H1 (cell line): ENCODE measurements at regions not wholly inside any gene's neighbourhood (a gene's known extent, or its start where the extent isn't known, plus 50 kb on each side); places are given as distances from the start of the nearest gene placed in this dataset.

Experiments
- CTCF ChIA-PET: fragments of 300-600 bp; sonication (Branson Sonifier 250); formaldehyde crosslinking; loops from one replicate; lab custom pipeline; 2021; ENCODE audit not compliant: partially characterized antibody; lab: Charles Lee
- POLR2A ChIA-PET: fragments of 300-600 bp; sonication (Branson Sonifier 250); formaldehyde crosslinking; loops from one replicate; lab custom pipeline; 2021; ENCODE audit warnings: inconsistent platforms; ENCODE audit not compliant: partially characterized antibody; lab: Charles Lee
- DNase-seq, 2 experiments: peaks; one replicate each; pipeline versions ENCODE4 v3.0.0 to v3.0.0-alpha.2; 2010 to 2022; ENCODE audit warnings: low spot score in 2 of 2, low read depth in 1 of 2, mixed read lengths in 1 of 2
- FAIRE-seq: peaks from 2 replicates; lab custom pipeline; 2011; peaks lifted over from hg19 to GRCh38; lab: Jason Lieb, UNC
- H2AFZ ChIP-seq: 2 replicates; pipeline ENCODE4 v1.8.1; 2012; ENCODE audit warnings: low read length, inconsistent platforms
- H2AK5ac ChIP-seq: 2 replicates; pipeline ENCODE4 v1.6.1; 2013; ENCODE audit warnings: low read depth, low read length
- H2BK120ac ChIP-seq: replicated peaks from 2 replicates; pipeline ENCODE3; 2013; ENCODE audit warnings: low read depth, low read length, inconsistent platforms
- H2BK12ac ChIP-seq: 2 replicates; pipeline ENCODE4 v1.6.1; 2013; ENCODE audit warnings: low read depth, low read length
- H2BK15ac ChIP-seq: 2 replicates; pipeline ENCODE4 v1.6.1; 2013; ENCODE audit warnings: low read length
- H2BK20ac ChIP-seq: 2 replicates; pipeline ENCODE4 v1.6.1; 2013; ENCODE audit warnings: low read length
- H2BK5ac ChIP-seq: 2 replicates; pipeline ENCODE4 v1.6.1; 2013; ENCODE audit warnings: low read depth, low read length
- H3K14ac ChIP-seq: 2 replicates; pipeline ENCODE4 v1.6.1; 2013; ENCODE audit warnings: inconsistent platforms; ENCODE audit not compliant: insufficient read length
- H3K18ac ChIP-seq: 2 replicates; pipeline ENCODE4 v1.6.1; 2013; ENCODE audit warnings: low read length; ENCODE audit errors: extremely low read depth
- H3K23ac ChIP-seq: 2 replicates; pipeline ENCODE4 v1.6.1; 2013; ENCODE audit warnings: inconsistent platforms; ENCODE audit not compliant: insufficient read length
- H3K23me2 ChIP-seq: 2 replicates; pipeline ENCODE4 v1.6.1; 2013; ENCODE audit warnings: low read depth, low read length
- H3K27ac ChIP-seq: 2 replicates; pipeline ENCODE4 v1.6.1; 2011; ENCODE audit warnings: low read depth, low read length, inconsistent platforms
- H3K27me3 ChIP-seq, 4 experiments: replicated peaks in 1 of 4; 1 replicate in 1 of 4; 2 replicates in 3 of 4; pipeline versions ENCODE4 v1.6.1 to v1.8.1; 2011 to 2013; ENCODE audit warnings: low read length in 3 of 4, mild to moderate bottlenecking in 3 of 4, inconsistent platforms in 2 of 4, mixed read lengths in 2 of 4, moderate library complexity in 1 of 4; ENCODE audit not compliant: control insufficient read depth in 3 of 4, insufficient read depth in 3 of 4; ENCODE audit errors: extremely low read depth in 1 of 4
- H3K36me3 ChIP-seq, 4 experiments: 2 replicates each; pipeline versions ENCODE4 v1.6.1 to v1.8.1; 2011 to 2013; ENCODE audit warnings: mild to moderate bottlenecking in 4 of 4, low read length in 3 of 4, moderate library complexity in 2 of 4, control low read depth in 1 of 4, inconsistent platforms in 1 of 4; ENCODE audit not compliant: insufficient read depth in 4 of 4, control insufficient read depth in 2 of 4
- H3K4ac ChIP-seq: replicated peaks from 2 replicates; pipeline ENCODE3; 2013; ENCODE audit warnings: low read length, low read depth, mixed read lengths, inconsistent platforms; ENCODE audit not compliant: insufficient read length
- H3K4me1 ChIP-seq, 4 experiments: replicated peaks in 1 of 4; 1 replicate in 1 of 4; 2 replicates in 3 of 4; pipeline versions ENCODE4 v1.6.1 to v1.8.1; 2011 to 2013; ENCODE audit warnings: low read length in 3 of 4, inconsistent platforms in 2 of 4, mixed read lengths in 1 of 4; ENCODE audit not compliant: insufficient read depth in 4 of 4, control insufficient read depth in 3 of 4
- H3K4me2 ChIP-seq, 2 experiments: 2 replicates each; pipeline versions ENCODE4 v1.6.1 to v1.8.1; 2011 to 2013; ENCODE audit warnings: low read depth in 2 of 2, low read length in 2 of 2, control low read depth in 1 of 2, inconsistent platforms in 1 of 2, mild to moderate bottlenecking in 1 of 2; ENCODE audit not compliant: insufficient read depth in 1 of 2
- H3K4me3 ChIP-seq, 4 experiments: fragments of 200-600, 300-600 bp in 1 of 4; sonication (generic), shearing (Covaris generic), sonication (Bioruptor Twin) in 1 of 4; 2 replicates each; pipeline versions ENCODE4 v1.5.1 to v1.8.1; 2011 to 2016; ENCODE audit warnings: low read length in 4 of 4, low read depth in 3 of 4, control low read depth in 2 of 4, inconsistent platforms in 2 of 4, mild to moderate bottlenecking in 2 of 4, mixed read lengths in 1 of 4, moderate library complexity in 1 of 4; ENCODE audit not compliant: insufficient read depth in 2 of 4; ENCODE audit errors: extremely low read depth in 1 of 4
- H3K56ac ChIP-seq: replicated peaks from 2 replicates; pipeline ENCODE3; 2013; ENCODE audit warnings: low read depth, mild to moderate bottlenecking, mixed read lengths, low read length, inconsistent platforms; ENCODE audit not compliant: insufficient read length
- H3K79me1 ChIP-seq: 2 replicates; pipeline ENCODE4 v1.6.1; 2013; ENCODE audit warnings: low read depth, low read length, control low read depth
- H3K79me2 ChIP-seq, 2 experiments: 2 replicates each; pipeline versions ENCODE4 v1.6.1 to v1.8.1; 2012 to 2013; ENCODE audit warnings: low read length in 2 of 2, mild to moderate bottlenecking in 2 of 2, inconsistent platforms in 1 of 2; ENCODE audit not compliant: insufficient read depth in 2 of 2, control insufficient read depth in 1 of 2
- H3K9ac ChIP-seq, 4 experiments: replicated peaks in 1 of 4; 1 replicate in 1 of 4; 2 replicates in 3 of 4; pipeline versions ENCODE4 v1.6.1 to v1.8.1; 2011 to 2013; ENCODE audit warnings: low read depth in 3 of 4, low read length in 3 of 4, control low read depth in 2 of 4, mild to moderate bottlenecking in 2 of 4, moderate library complexity in 2 of 4, inconsistent platforms in 1 of 4; ENCODE audit errors: extremely low read depth in 1 of 4
- H3K9me3 ChIP-seq, 2 experiments: 2 replicates each; pipeline versions ENCODE4 v1.6.1 to v1.8.1; 2012 to 2013; ENCODE audit warnings: mild to moderate bottlenecking in 2 of 2, moderate library complexity in 2 of 2, control low read depth in 1 of 2, inconsistent platforms in 1 of 2, low read depth in 1 of 2, low read length in 1 of 2, mixed read lengths in 1 of 2; ENCODE audit not compliant: insufficient read depth in 2 of 2
- H4K20me1 ChIP-seq, 2 experiments: replicated peaks in 1 of 2; 2 replicates each; pipeline versions ENCODE3 to v1.8.1; 2011 to 2013; ENCODE audit warnings: inconsistent platforms in 2 of 2, low read length in 2 of 2, mild to moderate bottlenecking in 1 of 2; ENCODE audit not compliant: insufficient read depth in 2 of 2, control insufficient read depth in 1 of 2
- H4K5ac ChIP-seq: 2 replicates; pipeline ENCODE4 v1.6.1; 2013; ENCODE audit warnings: low read length, low read depth, mixed read lengths, inconsistent platforms; ENCODE audit not compliant: insufficient read length
- H4K8ac ChIP-seq: 2 replicates; pipeline ENCODE4 v1.8.0; 2013; ENCODE audit warnings: mild to moderate bottlenecking, moderate library complexity, low read length, inconsistent platforms; ENCODE audit not compliant: insufficient read depth; ENCODE audit errors: extremely low read depth
- H4K91ac ChIP-seq: replicated peaks from 2 replicates; pipeline ENCODE3; 2013; ENCODE audit warnings: low read length, mixed read lengths, inconsistent platforms; ENCODE audit not compliant: insufficient read length
- CHD1 ChIP-seq: IDR thresholded peaks from 2 replicates; pipeline ENCODE4 v1.6.1; 2012; ENCODE audit warnings: low read depth, low read length, improper control_type of control experiment
- JUN ChIP-seq: IDR thresholded peaks from 2 replicates; pipeline ENCODE4 v1.6.1; 2011; ENCODE audit warnings: low read depth, mild to moderate bottlenecking, improper control_type of control experiment, low read length
- NRF1 ChIP-seq: IDR thresholded peaks from 2 replicates; pipeline ENCODE4 v1.6.1; 2011; ENCODE audit warnings: mild to moderate bottlenecking, low read depth, low read length, improper control_type of control experiment
- RAD21 ChIP-seq, 2 experiments: IDR thresholded peaks in 1 of 2; conservative IDR thresholded peaks in 1 of 2; 2 replicates each; pipeline ENCODE4 v1.6.1; 2011; ENCODE audit warnings: low read depth in 2 of 2, low read length in 2 of 2, improper control_type of control experiment in 1 of 2, inconsistent platforms in 1 of 2, mild to moderate bottlenecking in 1 of 2, moderate library complexity in 1 of 2
- WGBS, 2 experiments: shearing (Covaris generic) in 1 of 2; methylation state at CpG; one replicate each; pipeline versions ENCODE4 v1.1.6 to v1.1.7; 2013 to 2015; ENCODE audit warnings: low lambda C conversion rate in 2 of 2, mixed read lengths in 2 of 2, inconsistent platforms in 1 of 2, low coverage in 1 of 2, missing lambda C conversion rate in 1 of 2; ENCODE audit not compliant: insufficient replicate concordance in 2 of 2, insufficient coverage in 1 of 2, insufficient read length in 1 of 2; ENCODE audit errors: extremely low coverage in 1 of 2, missing lambda C conversion rate in 1 of 2; 5-methylcytosine and 5-hydroxymethylcytosine counted together
- TF ChIP-seq, protein P1 (sequence below): IDR thresholded peaks from 2 replicates; pipeline ENCODE4 v1.6.1; 2011; ENCODE audit warnings: low read depth, mild to moderate bottlenecking, low read length; ENCODE audit not compliant: insufficient read depth

DNA sequence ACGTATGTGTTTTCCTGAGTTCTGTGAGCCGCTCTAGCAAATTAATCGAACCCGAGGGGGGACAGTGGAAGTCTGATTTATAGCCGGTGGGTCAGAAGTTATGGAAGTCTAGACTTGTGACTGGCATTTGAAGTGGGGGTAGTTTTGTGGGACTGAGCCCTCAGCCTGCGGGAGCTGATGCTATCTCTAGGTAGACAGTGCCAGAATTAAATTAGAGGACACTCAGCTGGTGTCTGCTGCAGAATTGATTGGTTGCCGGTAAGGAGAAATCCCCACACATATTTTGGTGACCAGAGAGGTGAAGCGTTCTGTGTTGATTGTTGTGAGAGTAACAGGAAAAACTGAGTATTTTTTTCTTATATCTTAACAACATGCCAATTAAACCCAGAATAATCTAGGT, 143.8 kb upstream of the ADCY1 start:
- H3K36me3 ChIP-seq, result no peaks in the 10 kb centered on the region
- H3K79me1 ChIP-seq, result no peaks in the 10 kb centered on the region
- no peak overlapping the region for H2BK15ac ChIP-seq
- H4K91ac ChIP-seq, result no peak overlapping the region
- no peak overlapping the region for H3K23ac ChIP-seq
- WGBS, 2 experiments, result 91% methylated on average over 8 of the region's 8 CpGs; no CpG with 5 or more reads in 1 of the 2 experiments
- POLR2A ChIA-PET, result no interaction called here
- H3K9me3 ChIP-seq, result no peaks in the 10 kb centered on the region
- no peak overlapping the region for H3K14ac ChIP-seq
- no peak overlapping the region for H3K4me2 ChIP-seq
- H3K23me2 ChIP-seq, result no peaks in the 10 kb centered on the region; the same call in 1 of the 2 replicates
- H3K4me3 ChIP-seq, result no peak overlapping the region
- H4K20me1 ChIP-seq, result no peaks in the 10 kb centered on the region
- no peak overlapping the region for H4K5ac ChIP-seq
- H3K27me3 ChIP-seq, result no peaks in the 10 kb centered on the region
- CTCF ChIA-PET, result no interaction called here
- H3K56ac ChIP-seq, result no peak overlapping the region
- peaks cover 0 to 4% (median 0%) of the 10 kb centered on the region in 4 experiments; a peak in 1 of 7 replicates for H3K4me1 ChIP-seq
- H2BK12ac ChIP-seq, result no peak overlapping the region
- no peak overlapping the region for H3K9ac ChIP-seq
- no peak overlapping the region for H2AFZ ChIP-seq
- no peak overlapping the region for H4K8ac ChIP-seq
- H2BK120ac ChIP-seq, result no peak overlapping the region
- FAIRE-seq (no peak), DNase-seq (no peak)
- H2AK5ac ChIP-seq, result no peak overlapping the region
- no peak overlapping the region for H2BK20ac ChIP-seq
- no peaks in the 10 kb centered on the region for H3K79me2 ChIP-seq
- H2BK5ac ChIP-seq, result no peak overlapping the region
- H3K4ac ChIP-seq, result no peak overlapping the region
- H3K18ac ChIP-seq, result no peak overlapping the region
- no peak overlapping the region for H3K27ac ChIP-seq
- no peak for TF ChIP-seq RAD21 (IDR thresholded peaks at IDR 0.05 in 1 of 2, conservative IDR thresholded peaks at IDR 0.05 in 1 of 2; ENCODE audit: low read depth in 2 of 2, low read length in 2 of 2)
- TF ChIP-seq, protein P1, sequence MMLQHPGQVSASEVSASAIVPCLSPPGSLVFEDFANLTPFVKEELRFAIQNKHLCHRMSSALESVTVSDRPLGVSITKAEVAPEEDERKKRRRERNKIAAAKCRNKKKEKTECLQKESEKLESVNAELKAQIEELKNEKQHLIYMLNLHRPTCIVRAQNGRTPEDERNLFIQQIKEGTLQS, result no peak
- TF ChIP-seq NRF1, result no peak
- no peak for TF ChIP-seq CHD1
- TF ChIP-seq JUN, result no peak
